ENCODE measurements at regions not wholly inside any gene's neighbourhood (a gene's known extent, or its start where the extent isn't known, plus 50 kb on each side); places are given as distances from the start of the nearest gene placed in this dataset.

GRCh38 chr5:15021266-15022046 is 149.9 kb upstream of the ANKH start:
- DNase-seq (ENCODE audit: insufficient read length, low spot score) = no peak
- TF ChIP-seq, protein P1, sequence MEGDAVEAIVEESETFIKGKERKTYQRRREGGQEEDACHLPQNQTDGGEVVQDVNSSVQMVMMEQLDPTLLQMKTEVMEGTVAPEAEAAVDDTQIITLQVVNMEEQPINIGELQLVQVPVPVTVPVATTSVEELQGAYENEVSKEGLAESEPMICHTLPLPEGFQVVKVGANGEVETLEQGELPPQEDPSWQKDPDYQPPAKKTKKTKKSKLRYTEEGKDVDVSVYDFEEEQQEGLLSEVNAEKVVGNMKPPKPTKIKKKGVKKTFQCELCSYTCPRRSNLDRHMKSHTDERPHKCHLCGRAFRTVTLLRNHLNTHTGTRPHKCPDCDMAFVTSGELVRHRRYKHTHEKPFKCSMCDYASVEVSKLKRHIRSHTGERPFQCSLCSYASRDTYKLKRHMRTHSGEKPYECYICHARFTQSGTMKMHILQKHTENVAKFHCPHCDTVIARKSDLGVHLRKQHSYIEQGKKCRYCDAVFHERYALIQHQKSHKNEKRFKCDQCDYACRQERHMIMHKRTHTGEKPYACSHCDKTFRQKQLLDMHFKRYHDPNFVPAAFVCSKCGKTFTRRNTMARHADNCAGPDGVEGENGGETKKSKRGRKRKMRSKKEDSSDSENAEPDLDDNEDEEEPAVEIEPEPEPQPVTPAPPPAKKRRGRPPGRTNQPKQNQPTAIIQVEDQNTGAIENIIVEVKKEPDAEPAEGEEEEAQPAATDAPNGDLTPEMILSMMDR (IDR thresholded peaks at IDR 0.05; ENCODE audit: insufficient read depth, missing control alignments) = no peak

DNA sequence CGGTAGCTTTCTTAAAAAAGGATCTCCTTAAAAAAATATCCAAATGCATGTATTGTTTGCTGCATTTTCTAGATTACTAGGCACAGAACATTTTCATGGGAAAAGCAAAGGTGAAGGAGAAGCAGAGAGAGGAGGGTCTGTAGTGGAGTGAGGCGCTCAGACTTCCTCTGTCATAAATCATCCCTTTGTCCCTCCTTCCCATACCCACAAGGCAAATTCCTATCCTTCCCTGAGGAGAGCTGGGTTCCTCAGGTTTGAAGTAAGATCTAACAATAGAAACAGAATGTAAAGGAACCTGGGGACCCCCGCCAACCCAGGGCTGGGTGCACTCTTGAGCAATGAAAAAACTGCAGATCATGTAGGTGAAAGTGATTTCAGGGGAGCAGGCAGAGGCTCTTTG is 149.2 kb upstream of the ANKH start:
- TF ChIP-seq, protein P1 (IDR thresholded peaks at IDR 0.05; ENCODE audit: insufficient read depth, missing control alignments) = no peak
- DNase-seq (ENCODE audit: insufficient read length, low spot score) = no peak
- no peak for FAIRE-seq

More at GRCh38 chr5:15021266-15022046, 149.9 kb upstream of the ANKH start:
- no peak for FAIRE-seq

DNA sequence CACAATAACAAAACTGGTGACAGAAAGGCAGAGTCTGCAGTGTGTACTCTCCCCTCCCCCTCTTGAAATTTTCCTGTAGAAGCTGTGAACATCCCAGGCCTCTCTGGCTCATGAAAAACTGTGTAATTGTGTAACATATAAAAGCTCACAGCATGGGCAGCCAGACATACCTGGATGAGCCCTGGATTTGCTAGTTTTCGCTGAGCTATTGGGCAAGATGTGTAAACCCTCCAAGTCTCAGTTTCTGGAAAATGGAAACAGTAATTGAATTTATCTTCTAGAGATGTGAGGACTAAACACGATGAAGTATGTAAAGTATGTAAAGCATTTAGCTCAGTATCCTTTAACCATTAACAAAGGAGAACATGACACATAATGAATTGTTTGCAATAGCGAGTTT is 143.2 kb upstream of the ANKH start:
- DNase-seq (ENCODE audit: insufficient read length, low spot score) (no peak), FAIRE-seq (no peak)
- TF ChIP-seq, protein P1 (IDR thresholded peaks at IDR 0.05; ENCODE audit: insufficient read depth, missing control alignments) = no peak

- TF ChIP-seq, protein P1 (IDR thresholded peaks at IDR 0.05; ENCODE audit: insufficient read depth, missing control alignments) = peak; percentile 73
- FAIRE-seq = peak; percentile 70
- peak; percentile 42 for DNase-seq (ENCODE audit: insufficient read length, low spot score)
Measured at GRCh38 chr5:15013654-15014463, 142.3 kb upstream of the ANKH start.

GRCh38 chr5:15012061-15012460 is 140.5 kb upstream of the ANKH start:
- FAIRE-seq = no peak
- TF ChIP-seq, protein P1 (IDR thresholded peaks at IDR 0.05; ENCODE audit: insufficient read depth, missing control alignments) = no peak
- no peak for DNase-seq (ENCODE audit: insufficient read length, low spot score)

DNA sequence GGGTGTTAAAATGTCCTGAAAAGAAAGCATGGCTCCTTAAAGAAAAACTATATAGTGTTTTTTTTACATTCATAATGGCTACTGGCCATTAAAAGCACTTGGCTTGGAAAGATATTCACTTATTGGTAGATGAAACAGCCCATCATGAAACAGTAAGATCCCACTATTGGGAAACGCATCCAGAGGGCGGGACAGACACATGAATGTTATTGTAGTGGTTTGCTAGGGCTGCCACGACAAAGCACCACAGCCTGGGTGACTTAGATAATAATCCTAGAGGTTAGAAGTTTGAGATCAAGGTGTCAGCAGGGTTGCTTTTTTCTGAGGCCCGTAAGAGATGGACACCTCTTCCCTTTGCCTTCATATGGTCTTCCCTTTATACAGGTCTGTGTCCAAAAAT is 139.4 kb upstream of the ANKH start:
- TF ChIP-seq, protein P1 (IDR thresholded peaks at IDR 0.05; ENCODE audit: insufficient read depth, missing control alignments) = no peak
- no peak for FAIRE-seq
- DNase-seq (ENCODE audit: insufficient read length, low spot score) = no peak
